HG03095 (cell line): ENCODE measurements at regions not wholly inside any gene's neighbourhood (a gene's known extent, or its start where the extent isn't known, plus 50 kb on each side); places are given as distances from the start of the nearest gene placed in this dataset.

ENCODE experiments used
- ATAC-seq: cut with Tn5 transposase; IDR thresholded peaks from one replicate; pipeline ENCODE4 v1.9.1; 2021; ENCODE audit warnings: moderate library complexity; ENCODE audit not compliant: unreplicated experiment

- ATAC-seq, result no peak
These were observed 211.4 kb downstream of the GRIN2B start for GRCh38 chr12:13769966-13770365.

GRCh38 chr12:13769273-13769672, 212.1 kb downstream of the GRIN2B start:
- no peak for ATAC-seq

- ATAC-seq, result no peak
These were observed 216.7 kb downstream of the GRIN2B start for GRCh38 chr12:13764748-13765147.

GRCh38 chr12:13749389-13749788, 232.0 kb downstream of the GRIN2B start:
- ATAC-seq, result no peak

GRCh38 chr12:13745111-13745860, 236.1 kb downstream of the GRIN2B start:
- ATAC-seq, result no peak

- no peak for ATAC-seq
These were observed 236.8 kb downstream of the GRIN2B start for GRCh38 chr12:13744561-13744960.

GRCh38 chr12:13740149-13740545, 241.3 kb downstream of the GRIN2B start:
- ATAC-seq, result no peak

- ATAC-seq, result no peak
These were observed 245.7 kb downstream of the GRIN2B start for GRCh38 chr12:13735734-13736133.

- no peak for ATAC-seq
These were observed 246.7 kb downstream of the GRIN2B start for GRCh38 chr12:13734584-13735152.

- ATAC-seq, result no peak
These were observed 253.7 kb downstream of the GRIN2B start for GRCh38 chr12:13727707-13728195.

- no peak for ATAC-seq
These were observed 256.4 kb downstream of the GRIN2B start for GRCh38 chr12:13725049-13725448.

- ATAC-seq, result no peak
These were observed 257.3 kb downstream of the GRIN2B start for GRCh38 chr12:13724136-13724535.

- no peak for ATAC-seq
These were observed 261.4 kb downstream of the GRIN2B start for GRCh38 chr12:13719986-13720385.

GRCh38 chr12:13718271-13718670, 263.1 kb downstream of the GRIN2B start:
- ATAC-seq, result no peak

- ATAC-seq, result no peak
These were observed 265.3 kb downstream of the GRIN2B start for GRCh38 chr12:13716119-13716518.

GRCh38 chr12:13713556-13714410, 267.6 kb downstream of the GRIN2B start:
- ATAC-seq, result no peak

GRCh38 chr12:13707829-13708228, 273.6 kb downstream of the GRIN2B start:
- no peak for ATAC-seq

GRCh38 chr12:13702381-13702780, 279.0 kb downstream of the GRIN2B start:
- no peak for ATAC-seq

- no peak for ATAC-seq
These were observed 279.9 kb downstream of the GRIN2B start for GRCh38 chr12:13701502-13701901.

GRCh38 chr12:13697973-13698372, 283.4 kb downstream of the GRIN2B start:
- ATAC-seq, result no peak

- ATAC-seq, result no peak
These were observed 285.6 kb downstream of the GRIN2B start for GRCh38 chr12:13695781-13696180.

GRCh38 chr12:13692332-13692731, 289.1 kb downstream of the GRIN2B start:
- ATAC-seq, result no peak
